Endothelial cell of umbilical vein (primary cell): ENCODE measurements at regions not wholly inside any gene's neighbourhood (a gene's known extent, or its start where the extent isn't known, plus 50 kb on each side); places are given as distances from the start of the nearest gene placed in this dataset.
"Not testable (repeated sequence)": the region's sequence is repeated elsewhere in the genome, so short reads cannot be mapped to it uniquely, and the experiment has no call there.

ENCODE experiments used
- BruUV-seq: library from RNA; stranded (reverse); fragments of 400-500 nt; replicated peaks from 2 replicates; lab custom pipeline; 2021; lab: Mats Ljungman, UMichigan
- CTCF ChIA-PET: fragments of 300-600, 350-600 bp; sonication (Branson Sonifier 250); formaldehyde crosslinking; loops from one replicate; lab custom pipeline; 2021; ENCODE audit warnings: antibody characterized with exemption, inconsistent platforms; lab: Charles Lee
- POLR2A ChIA-PET: fragments of 300-600, 350-600 bp; sonication (Branson Sonifier 250); formaldehyde crosslinking; loops from one replicate; lab custom pipeline; 2021; ENCODE audit warnings: antibody characterized with exemption, inconsistent platforms; lab: Charles Lee
- DNase-seq: peaks from one replicate; pipeline ENCODE4 v3.0.0-alpha.2; 2011; ENCODE audit warnings: low read depth, low spot score
- FAIRE-seq: peaks from 2 replicates; lab custom pipeline; 2011; peaks lifted over from hg19 to GRCh38; lab: Jason Lieb, UNC
- H2AFZ ChIP-seq: 2 replicates; pipeline ENCODE4 v1.6.0; 2012; ENCODE audit warnings: low read depth, low read length, control low read depth, inconsistent platforms
- H3K27ac ChIP-seq: 2 replicates; pipeline ENCODE4 v1.5.1; 2011; ENCODE audit warnings: low read depth, mild to moderate bottlenecking, control low read depth, low read length, moderate library complexity; ENCODE audit not compliant: insufficient read depth
- H3K27me3 ChIP-seq, 2 experiments: 2 replicates each; pipeline versions ENCODE4 v1.6.0 to v1.6.1; 2011; ENCODE audit warnings: low read length in 2 of 2, mixed read lengths in 1 of 2; ENCODE audit not compliant: control insufficient read depth in 2 of 2, insufficient read depth in 2 of 2
- H3K36me3 ChIP-seq, 2 experiments: 2 replicates in 1 of 2; 3 replicates in 1 of 2; pipeline ENCODE4 v1.5.1; 2011; ENCODE audit warnings: low read length in 2 of 2, mild to moderate bottlenecking in 1 of 2, moderate library complexity in 1 of 2; ENCODE audit not compliant: control insufficient read depth in 2 of 2, insufficient read depth in 2 of 2; ENCODE audit errors: extremely low read depth in 1 of 2
- H3K4me1 ChIP-seq: 3 replicates; pipeline ENCODE4 v1.5.1; 2011; ENCODE audit warnings: mild to moderate bottlenecking, low read length; ENCODE audit not compliant: control insufficient read depth, insufficient read depth; ENCODE audit errors: extremely low read depth
- H3K4me2 ChIP-seq: 2 replicates; pipeline ENCODE4 v1.6.1; 2011; ENCODE audit warnings: low read length, control low read depth, mixed read lengths; ENCODE audit not compliant: insufficient read depth
- H3K4me3 ChIP-seq, 3 experiments: fragments of 200-600 bp in 1 of 3; sonication (generic), shearing (Covaris generic) in 1 of 3; replicated peaks in 1 of 3; 2 replicates each; pipeline ENCODE4 v1.5.1; 2011 to 2016; ENCODE audit warnings: control low read depth in 3 of 3, low read length in 3 of 3, mild to moderate bottlenecking in 2 of 3, inconsistent platforms in 1 of 3, low read depth in 1 of 3, moderate library complexity in 1 of 3; ENCODE audit not compliant: insufficient read depth in 1 of 3
- H3K79me2 ChIP-seq: 2 replicates; pipeline ENCODE4 v1.6.0; 2012; ENCODE audit warnings: low read length, inconsistent platforms; ENCODE audit not compliant: control insufficient read depth, insufficient read depth
- H3K9ac ChIP-seq: replicated peaks from 2 replicates; pipeline ENCODE3; 2011; ENCODE audit warnings: low read length, control low read depth; ENCODE audit not compliant: insufficient read depth; ENCODE audit errors: extremely low read depth
- H3K9me1 ChIP-seq: replicated peaks from 3 replicates; pipeline ENCODE4 v1.6.0; 2011; ENCODE audit warnings: mild to moderate bottlenecking, low read length; ENCODE audit not compliant: control insufficient read depth, insufficient read depth; ENCODE audit errors: extremely low read depth
- H3K9me3 ChIP-seq: replicated peaks from 2 replicates; pipeline ENCODE4 v1.5.1; 2012; ENCODE audit warnings: low read length, inconsistent platforms; ENCODE audit not compliant: control insufficient read depth, insufficient read depth
- H4K20me1 ChIP-seq: replicated peaks from 2 replicates; pipeline ENCODE3; 2011; ENCODE audit warnings: mild to moderate bottlenecking, low read length; ENCODE audit not compliant: control insufficient read depth, insufficient read depth; ENCODE audit errors: extremely low read depth
- CTCF ChIP-seq, 2 donors: IDR thresholded peaks; 1 replicate in 1 of 2; 2 replicates in 1 of 2; pipeline ENCODE4 v1.5.1; 2011; ENCODE audit warnings: low read length in 2 of 2, mild to moderate bottlenecking in 2 of 2, moderate library complexity in 2 of 2, control low read depth in 1 of 2, inconsistent platforms in 1 of 2, low read depth in 1 of 2; ENCODE audit not compliant: insufficient read depth in 1 of 2; ENCODE audit errors: extremely low read depth in 1 of 2
- EZH2 ChIP-seq: IDR thresholded peaks from 2 replicates; pipeline ENCODE4 v1.6.1; 2012; ENCODE audit warnings: borderline replicate concordance, low read depth, mild to moderate bottlenecking, moderate library complexity, low read length, inconsistent platforms; ENCODE audit not compliant: severe bottlenecking
- FOS ChIP-seq: IDR thresholded peaks from 2 replicates; pipeline ENCODE4 v1.6.1; 2011; ENCODE audit warnings: mild to moderate bottlenecking, low read length, moderate library complexity, borderline replicate concordance; ENCODE audit not compliant: insufficient read depth
- GATA2 ChIP-seq: IDR thresholded peaks from 2 replicates; pipeline ENCODE4 v1.7.0; 2011; ENCODE audit warnings: low read depth, mild to moderate bottlenecking, moderate library complexity, mixed read lengths, low read length; ENCODE audit not compliant: insufficient read length, insufficient read depth
- JUN ChIP-seq: IDR thresholded peaks from 2 replicates; pipeline ENCODE4 v1.6.1; 2011; ENCODE audit warnings: borderline replicate concordance, low read depth; ENCODE audit not compliant: insufficient read length, insufficient read depth
- MYC ChIP-seq: IDR thresholded peaks from one replicate; pipeline ENCODE4 v1.6.1; 2011; ENCODE audit warnings: mild to moderate bottlenecking, low read depth, low read length
- POLR2A ChIP-seq: IDR thresholded peaks from 2 replicates; pipeline ENCODE4 v1.6.1; 2012; ENCODE audit warnings: low read depth, mild to moderate bottlenecking, control low read depth, low read length
- POLR2AphosphoS5 ChIP-seq: IDR thresholded peaks from 2 replicates; pipeline ENCODE4 v1.6.1; 2012; ENCODE audit warnings: low read depth, mild to moderate bottlenecking, control low read depth, low read length, moderate library complexity; ENCODE audit not compliant: insufficient read depth
- dilution Hi-C: fragments of 300-500 bp; cut with MboI; formaldehyde crosslinking; loops from one replicate; pipeline ENCODE4 v1.15.0; 2019; ENCODE audit warnings: low sequenced_read_pairs; ENCODE audit not compliant: extremely low pct_ligation_motif_present
- intact Hi-C: fragments of 100-400 bp; cut with micrococcal nuclease; formaldehyde crosslinking; loops from one replicate; pipeline ENCODE4 v1.10.0; 2022
- TF ChIP-seq, protein P1 (sequence below): IDR thresholded peaks from 2 replicates; pipeline ENCODE4 v1.6.1; 2011; ENCODE audit not compliant: insufficient read depth, insufficient read length

GRCh38 chr4:103946621-103947268, 227.0 kb upstream of the TACR3 start:
- H3K4me2 ChIP-seq, H3K27ac ChIP-seq, H3K79me2 ChIP-seq, H3K36me3 ChIP-seq, POLR2A ChIA-PET, BruUV-seq, H2AFZ ChIP-seq, H3K4me3 ChIP-seq, H4K20me1 ChIP-seq, intact Hi-C loops, FAIRE-seq, dilution Hi-C loops, H3K9me3 ChIP-seq, CTCF ChIA-PET, H3K9ac ChIP-seq, H3K9me1 ChIP-seq, H3K4me1 ChIP-seq, H3K27me3 ChIP-seq, DNase-seq: not testable (repeated sequence)

- no peaks in the 10 kb centered on the region for H3K36me3 ChIP-seq
- dilution Hi-C loops (no loop called here), intact Hi-C loops (loop anchor here (10.0 kb wide), 1 partner anchor 844 kb away; the partner anchor contains the start of gene BDH2)
- no peaks in the 10 kb centered on the region for H3K4me1 ChIP-seq
- no peak for DNase-seq
- ChIA-PET CTCF (no interaction called here), POLR2A (no interaction called here)
- no TSS peak for BruUV-seq
- no peaks in the 10 kb centered on the region for H3K9me3 ChIP-seq
- FAIRE-seq = no peak
- no peak for TF ChIP-seq GATA2
- TF ChIP-seq EZH2 = no peak
- no peak for TF ChIP-seq FOS
- TF ChIP-seq JUN = no peak
- TF ChIP-seq POLR2AphosphoS5 = no peak
- no peak for TF ChIP-seq MYC
- no peak for TF ChIP-seq CTCF (IDR thresholded peaks at IDR 0.05; ENCODE audit: extremely low read depth in 1 of 2, insufficient read depth in 1 of 2, low read depth in 1 of 2, low read length in 2 of 2)
- TF ChIP-seq, protein P1, sequence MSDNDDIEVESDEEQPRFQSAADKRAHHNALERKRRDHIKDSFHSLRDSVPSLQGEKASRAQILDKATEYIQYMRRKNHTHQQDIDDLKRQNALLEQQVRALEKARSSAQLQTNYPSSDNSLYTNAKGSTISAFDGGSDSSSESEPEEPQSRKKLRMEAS = no peak
- no peak for TF ChIP-seq POLR2A
- H3K4me2 ChIP-seq = no peak overlapping the region
- H3K27ac ChIP-seq = no peak overlapping the region
- H4K20me1 ChIP-seq = no peaks in the 10 kb centered on the region
- H3K9me1 ChIP-seq = no peaks in the 10 kb centered on the region
- no peaks in the 10 kb centered on the region for H3K79me2 ChIP-seq
- no peaks in the 10 kb centered on the region for H3K27me3 ChIP-seq
- no peak overlapping the region for H3K9ac ChIP-seq
- no peak overlapping the region for H3K4me3 ChIP-seq
- no peak overlapping the region for H2AFZ ChIP-seq
Observed at GRCh38 chr4:103938488-103938887, 218.7 kb upstream of the TACR3 start.
